ENCODE measurements at regions not wholly inside any gene's neighbourhood (a gene's known extent, or its start where the extent isn't known, plus 50 kb on each side); places are given as distances from the start of the nearest gene placed in this dataset.
A peak's percentile ranks its signal among the peaks of the same experiment; 100 is the strongest.
"Not testable (repeated sequence)": the region's sequence is repeated elsewhere in the genome, so short reads cannot be mapped to it uniquely, and the experiment has no call there.

DNA sequence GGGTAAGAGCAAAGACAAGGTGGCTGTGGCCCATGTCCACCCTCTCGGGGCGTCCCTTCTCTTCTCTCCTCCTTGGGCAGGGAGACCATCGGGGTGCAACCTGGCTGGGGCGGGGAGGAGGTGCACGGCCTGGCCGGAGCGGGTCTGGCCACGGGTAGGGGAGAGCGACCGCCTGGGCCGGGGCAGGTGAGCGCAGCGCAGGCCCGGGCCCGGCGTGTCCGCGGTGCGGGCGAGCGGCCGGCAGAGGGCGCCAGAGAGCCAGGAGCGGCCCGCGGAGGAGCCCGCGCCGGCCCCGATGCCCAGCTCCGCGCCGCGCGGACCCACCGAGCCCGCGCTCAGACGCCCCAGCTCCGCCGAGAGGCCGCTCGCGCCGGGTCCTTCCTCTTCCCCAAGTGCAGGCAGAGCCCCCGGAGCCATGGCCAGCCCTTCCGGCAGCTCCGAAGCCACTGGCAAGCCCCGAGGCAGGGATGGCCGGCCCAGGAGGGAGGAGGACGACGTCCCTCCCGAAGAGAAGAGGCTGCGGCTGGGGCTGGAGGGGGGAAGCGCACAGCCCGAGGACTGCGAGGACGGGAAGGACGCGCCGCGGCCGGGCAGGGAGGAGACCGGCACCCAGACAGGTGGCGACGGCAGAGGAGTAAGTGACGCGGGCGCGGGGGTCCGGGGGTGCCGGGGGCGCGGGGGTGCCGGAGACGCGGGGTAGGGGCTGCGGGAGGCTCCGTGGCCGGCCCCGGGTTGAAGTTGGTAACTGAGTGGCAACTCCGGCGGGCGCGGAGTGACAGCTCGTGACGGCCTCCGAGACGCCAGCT lies 142.1 kb upstream of the EEF2KMT start:
- TF ChIP-seq POLR2A (IDR thresholded peaks at IDR 0.05), result not testable (repeated sequence)
- TF ChIP-seq, protein P1, sequence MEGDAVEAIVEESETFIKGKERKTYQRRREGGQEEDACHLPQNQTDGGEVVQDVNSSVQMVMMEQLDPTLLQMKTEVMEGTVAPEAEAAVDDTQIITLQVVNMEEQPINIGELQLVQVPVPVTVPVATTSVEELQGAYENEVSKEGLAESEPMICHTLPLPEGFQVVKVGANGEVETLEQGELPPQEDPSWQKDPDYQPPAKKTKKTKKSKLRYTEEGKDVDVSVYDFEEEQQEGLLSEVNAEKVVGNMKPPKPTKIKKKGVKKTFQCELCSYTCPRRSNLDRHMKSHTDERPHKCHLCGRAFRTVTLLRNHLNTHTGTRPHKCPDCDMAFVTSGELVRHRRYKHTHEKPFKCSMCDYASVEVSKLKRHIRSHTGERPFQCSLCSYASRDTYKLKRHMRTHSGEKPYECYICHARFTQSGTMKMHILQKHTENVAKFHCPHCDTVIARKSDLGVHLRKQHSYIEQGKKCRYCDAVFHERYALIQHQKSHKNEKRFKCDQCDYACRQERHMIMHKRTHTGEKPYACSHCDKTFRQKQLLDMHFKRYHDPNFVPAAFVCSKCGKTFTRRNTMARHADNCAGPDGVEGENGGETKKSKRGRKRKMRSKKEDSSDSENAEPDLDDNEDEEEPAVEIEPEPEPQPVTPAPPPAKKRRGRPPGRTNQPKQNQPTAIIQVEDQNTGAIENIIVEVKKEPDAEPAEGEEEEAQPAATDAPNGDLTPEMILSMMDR (IDR thresholded peaks at IDR 0.05), result peak in 3 of 4 experiments; percentile 29 to 45 (median 39)

All from uterus (tissue), 2 donors.